Stimulated activated CD4-positive, alpha-beta T cell treated with anti-CD3 and anti-CD28 coated beads, TNF-alpha, amount 100 ng/mL, for 48 hours (primary cell): ENCODE measurements at regions not wholly inside any gene's neighbourhood (a gene's known extent, or its start where the extent isn't known, plus 50 kb on each side); places are given as distances from the start of the nearest gene placed in this dataset.
"Not testable (repeated sequence)": the region's sequence is repeated elsewhere in the genome, so short reads cannot be mapped to it uniquely, and the experiment has no call there.

ENCODE experiments used
- DNase-seq, 3 donors: peaks; one replicate each; pipeline ENCODE4 v3.0.0-alpha.2; 2020; ENCODE audit warnings: low read depth in 3 of 3

DNA sequence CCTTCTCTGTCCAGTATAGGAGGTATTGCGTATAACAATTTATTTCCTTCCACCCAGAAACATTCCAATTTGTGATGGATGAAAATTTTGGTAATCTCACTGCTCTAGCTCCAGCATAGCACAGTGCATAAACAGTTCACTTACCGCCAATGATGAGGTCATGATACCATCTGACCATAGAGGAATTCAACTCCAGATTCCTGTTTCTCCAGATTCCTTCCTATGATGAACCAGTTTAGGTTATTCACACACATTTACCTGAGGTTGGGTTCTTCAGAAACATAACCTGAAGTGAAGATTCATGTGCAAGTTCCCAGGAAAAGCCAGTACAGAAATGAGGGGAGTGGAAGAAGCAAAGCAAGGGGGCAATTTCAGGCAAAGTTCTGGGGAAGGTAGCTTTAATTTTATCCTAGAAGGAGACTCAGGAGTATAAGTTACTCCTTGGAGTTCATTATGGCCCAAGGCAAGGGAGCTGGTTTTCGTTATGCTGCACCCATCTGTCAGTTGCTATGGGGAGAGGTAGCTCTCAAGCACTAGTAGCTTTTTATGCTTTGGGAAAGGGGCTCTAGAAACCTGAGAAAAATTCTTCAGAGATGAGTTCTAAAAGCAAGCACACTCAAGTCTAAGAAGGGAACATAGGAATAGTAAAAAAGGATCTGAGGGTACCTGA is 121.6 kb downstream of the CASP12 start:
- no peak for DNase-seq

DNA sequence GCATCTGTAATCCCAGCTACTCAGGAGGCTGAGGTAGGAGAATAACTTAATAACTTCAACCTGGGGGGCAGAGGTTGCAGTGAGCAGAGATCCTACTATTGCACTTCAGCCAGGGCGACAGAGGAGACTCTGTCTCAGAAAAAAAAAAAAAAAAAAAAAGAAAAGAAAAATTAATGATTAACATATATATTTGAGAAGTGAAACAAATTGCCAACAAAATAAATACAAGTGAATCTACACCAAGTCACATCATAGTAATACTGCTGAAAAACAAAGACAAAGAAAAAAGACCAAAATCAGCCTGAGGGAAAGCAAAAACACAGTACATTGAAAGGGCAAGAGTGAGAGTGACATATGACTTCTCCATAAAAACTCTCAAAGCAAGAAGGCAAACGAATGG is 123.7 kb downstream of the CASP12 start:
- DNase-seq, result no peak

DNA sequence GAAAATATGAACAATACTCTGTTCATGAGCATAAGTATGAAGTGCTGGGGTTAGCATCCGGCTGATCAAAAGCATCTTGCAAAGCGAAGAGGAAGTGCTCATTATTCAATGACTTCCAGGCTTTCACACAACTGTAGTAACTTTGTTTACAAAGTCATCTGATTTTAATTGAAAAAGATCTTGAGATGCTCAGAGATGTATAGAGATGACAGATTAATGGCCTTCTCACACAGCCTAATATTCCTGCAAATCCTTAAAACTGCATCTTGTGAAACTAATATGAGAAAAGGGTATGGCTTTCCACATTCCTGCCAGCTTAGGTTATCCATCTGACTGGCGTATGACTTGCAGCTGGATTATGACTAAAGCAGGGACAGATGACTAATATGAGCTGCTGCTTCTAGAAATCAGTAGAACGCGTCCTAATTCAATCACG is 125.4 kb downstream of the CASP12 start:
- no peak for DNase-seq

DNA sequence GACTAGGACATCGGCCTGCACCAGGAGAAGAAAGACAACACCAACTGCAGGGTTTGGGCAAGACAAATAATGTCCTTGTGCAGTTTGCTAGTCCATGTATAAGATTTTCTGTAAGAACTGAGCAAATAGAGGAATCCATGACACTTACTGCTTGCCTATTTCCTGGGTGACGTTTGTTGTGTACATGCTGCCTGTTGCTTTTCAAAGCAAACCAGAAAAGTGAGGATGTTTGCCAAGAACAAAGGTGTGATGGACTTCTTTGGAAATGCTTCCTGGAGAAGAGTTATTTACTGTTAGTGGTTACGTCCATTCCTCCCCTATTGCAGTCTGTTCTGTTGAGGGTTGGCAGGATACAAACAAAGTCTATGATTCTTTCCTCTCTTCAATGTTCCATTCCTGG is 126.5 kb downstream of the CASP12 start:
- DNase-seq, result no peak

DNA sequence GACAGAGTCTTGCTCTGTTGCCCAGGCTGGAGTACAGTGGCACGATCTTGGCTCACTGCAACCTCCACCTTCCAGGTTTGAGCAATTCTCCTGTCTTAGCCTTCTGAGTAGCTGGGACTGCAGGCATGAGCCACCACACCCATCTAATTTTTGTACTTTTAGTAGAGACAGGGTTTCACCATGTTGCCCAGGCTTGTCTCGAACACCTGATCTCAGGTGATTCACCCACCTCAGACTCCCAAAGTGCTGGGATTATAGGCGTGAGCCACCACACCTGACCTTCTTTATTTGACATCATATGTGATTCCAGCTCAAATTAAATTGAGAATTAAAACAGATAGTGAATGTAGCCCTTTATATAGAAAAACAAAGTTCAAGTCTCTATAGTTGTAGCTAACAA is 127.2 kb downstream of the CASP12 start:
- not testable (repeated sequence) for DNase-seq

DNA sequence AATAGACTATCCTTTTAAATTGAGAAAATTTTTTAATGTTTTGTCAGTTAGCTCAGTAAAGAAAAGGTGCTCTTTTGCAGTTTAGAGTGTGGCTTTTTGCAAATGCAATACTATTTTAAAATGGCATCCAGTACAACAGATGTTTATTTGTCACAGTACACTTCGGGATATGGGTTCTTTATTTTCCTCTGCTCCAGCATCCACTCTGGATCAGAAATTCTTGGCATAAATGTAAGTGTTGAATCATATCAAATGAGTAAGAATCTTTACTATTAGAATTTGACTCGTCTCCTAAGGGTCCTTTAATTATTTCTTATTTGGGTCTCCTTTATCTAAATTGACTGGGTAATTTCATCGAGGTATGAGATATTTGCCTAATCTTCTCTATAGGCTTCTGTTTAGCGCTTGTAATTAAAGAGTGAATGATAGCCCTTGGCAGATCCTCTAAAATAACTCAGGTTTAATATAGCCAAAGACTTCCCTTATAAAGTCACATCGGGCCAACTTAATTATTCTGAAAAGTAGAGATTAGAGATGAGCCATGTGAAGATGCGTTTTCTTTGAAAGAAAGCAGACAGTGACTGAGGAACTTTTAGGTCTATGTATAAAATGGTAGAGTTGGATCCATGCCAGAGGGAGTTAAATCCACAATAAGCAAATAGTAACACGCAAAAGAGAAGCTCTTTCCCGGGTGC is 132.7 kb downstream of the CASP12 start:
- no peak for DNase-seq

DNA sequence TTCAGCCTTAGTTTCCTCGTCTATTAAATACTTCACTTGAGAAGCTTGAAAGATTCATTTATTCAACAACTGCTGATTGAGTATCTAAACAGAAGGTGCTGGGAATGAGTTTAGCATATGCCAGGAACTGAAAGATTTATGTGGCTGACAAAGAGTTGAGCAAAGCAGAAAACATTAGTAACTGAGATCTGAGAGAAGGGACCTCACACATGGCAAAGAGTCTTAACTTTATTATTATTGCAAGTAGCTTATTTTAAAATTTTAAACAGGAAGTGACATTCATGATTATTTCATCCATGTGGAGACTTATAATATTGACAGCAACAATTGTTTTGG is 133.6 kb downstream of the CASP12 start:
- DNase-seq, result no peak

DNA sequence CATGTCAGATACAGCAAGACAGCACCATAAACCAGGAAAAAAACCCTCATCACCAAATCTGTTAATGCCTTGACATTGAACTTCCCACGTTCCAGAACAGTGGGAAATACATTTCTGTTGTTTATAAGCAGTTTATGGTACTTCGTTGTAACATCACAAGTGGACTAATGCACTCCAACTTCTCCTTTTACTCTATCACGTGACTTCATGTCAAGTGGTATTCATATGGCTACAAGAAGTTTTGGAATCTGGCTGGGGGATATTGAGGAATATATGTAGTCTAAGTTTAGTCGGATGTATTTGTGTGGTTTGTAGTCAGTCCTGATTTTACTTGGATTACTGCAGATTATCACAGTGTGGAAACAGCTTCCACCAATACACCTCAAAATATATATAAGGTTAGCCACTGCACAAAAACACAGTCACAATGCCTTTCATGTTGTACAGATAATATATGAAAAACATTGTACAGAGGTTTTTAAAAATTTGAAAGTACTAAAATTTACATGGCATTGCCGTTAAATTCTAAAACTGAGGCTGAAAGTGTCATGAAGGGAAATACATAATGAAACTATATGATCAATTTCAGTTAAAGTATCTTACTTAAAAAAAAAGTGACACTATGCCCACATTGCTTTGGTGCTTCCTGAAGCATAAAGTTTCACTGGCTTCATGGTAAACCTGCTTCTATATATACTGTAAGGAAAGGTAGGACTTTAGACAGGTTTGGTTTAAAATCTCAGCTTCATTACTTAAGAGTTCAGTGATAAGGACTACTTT is 134.1 kb downstream of the CASP12 start:
- no peak for DNase-seq

DNA sequence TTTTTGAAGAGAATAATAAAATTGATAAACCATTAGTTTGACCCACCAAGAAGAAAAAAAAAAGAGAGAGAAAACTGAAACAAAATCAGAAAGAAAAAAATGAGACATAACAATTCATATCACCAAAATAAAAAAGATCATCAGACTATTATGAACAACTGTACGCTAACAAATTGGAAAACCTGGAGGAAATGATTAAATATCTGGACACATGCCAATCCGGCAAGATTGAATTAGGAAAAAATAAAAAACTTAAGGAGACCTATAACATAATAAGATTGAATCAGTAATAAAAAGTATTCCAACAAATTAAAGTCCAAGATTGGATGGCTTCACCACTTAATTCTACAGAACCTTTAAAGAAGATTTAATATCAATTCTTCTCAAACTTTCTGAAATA is 136.7 kb downstream of the CASP12 start:
- DNase-seq, result no peak

DNA sequence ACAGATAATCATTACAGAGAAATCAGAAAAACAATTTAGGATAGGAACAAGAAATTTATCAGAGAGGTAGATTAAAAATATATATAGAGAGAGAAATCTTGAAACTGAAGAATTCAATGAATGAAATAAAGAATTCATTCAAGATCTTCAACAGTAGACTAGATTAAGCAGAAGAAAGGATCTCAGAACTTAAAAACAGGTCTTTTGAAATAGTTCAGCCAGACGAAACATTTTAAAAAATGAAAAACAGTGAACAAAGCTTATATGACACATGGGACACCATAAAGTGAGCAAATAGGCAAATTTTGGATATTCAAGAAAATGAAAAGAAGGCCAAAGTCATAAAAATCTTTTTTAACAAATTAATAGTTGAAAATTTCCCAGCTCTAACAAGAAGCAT is 138.8 kb downstream of the CASP12 start:
- DNase-seq, result no peak

DNA sequence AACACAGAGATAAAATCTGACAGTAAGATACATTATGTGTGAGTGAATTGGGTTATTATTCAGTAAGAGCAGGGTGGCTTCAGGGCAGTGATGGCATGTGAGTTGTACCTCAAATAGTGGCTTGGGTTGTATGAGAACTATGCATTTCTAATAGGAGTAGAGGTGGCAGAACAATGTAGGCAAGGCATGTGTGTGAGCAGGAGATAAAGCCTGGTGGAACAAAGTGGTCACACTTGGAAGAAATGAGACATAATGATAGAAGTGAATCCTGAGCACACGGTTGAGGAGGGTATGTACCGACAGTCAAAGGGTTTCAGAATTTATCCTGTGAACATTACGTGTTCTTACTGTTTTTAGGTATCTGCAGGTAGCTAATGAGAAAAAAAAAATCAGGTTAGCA is 159.3 kb downstream of the CASP12 start:
- no peak for DNase-seq

DNA sequence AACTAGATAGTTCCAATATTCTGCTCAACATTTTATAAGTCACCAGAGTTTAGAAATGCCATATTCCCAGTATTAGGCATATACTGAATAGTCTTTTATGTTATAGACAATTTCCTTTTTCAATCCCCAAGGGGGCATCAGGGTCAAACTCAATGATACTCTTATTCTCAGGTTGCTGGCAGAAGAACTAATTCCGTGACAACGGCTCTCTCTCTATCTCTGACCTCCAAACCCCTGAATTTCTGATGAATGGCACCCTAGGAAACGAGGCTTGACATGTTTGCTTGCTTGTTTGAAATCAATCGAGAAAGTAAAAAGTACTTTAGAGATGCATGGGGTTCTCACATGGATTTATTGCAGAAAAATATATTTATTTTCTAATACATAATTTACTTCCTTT is 160.1 kb downstream of the CASP12 start:
- DNase-seq, result no peak

DNA sequence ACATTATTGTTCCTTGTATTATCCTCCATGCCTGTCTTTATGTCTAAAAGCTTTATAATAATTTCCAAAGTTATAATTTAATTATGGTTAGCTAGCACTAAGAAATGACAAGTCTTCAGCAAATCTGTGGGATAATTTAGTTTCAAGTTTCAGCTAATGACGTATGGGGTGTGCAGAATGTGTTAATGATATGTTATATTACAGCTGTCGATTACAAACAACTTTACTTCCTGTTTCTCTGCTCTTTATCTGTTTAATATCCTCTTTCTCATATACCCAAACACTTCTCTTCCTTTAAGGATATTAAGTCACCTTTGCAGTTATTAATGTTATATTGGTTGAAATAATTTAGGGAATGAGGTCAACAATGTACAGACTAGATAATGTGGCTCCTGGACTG is 161.8 kb downstream of the CASP12 start:
- no peak for DNase-seq

DNA sequence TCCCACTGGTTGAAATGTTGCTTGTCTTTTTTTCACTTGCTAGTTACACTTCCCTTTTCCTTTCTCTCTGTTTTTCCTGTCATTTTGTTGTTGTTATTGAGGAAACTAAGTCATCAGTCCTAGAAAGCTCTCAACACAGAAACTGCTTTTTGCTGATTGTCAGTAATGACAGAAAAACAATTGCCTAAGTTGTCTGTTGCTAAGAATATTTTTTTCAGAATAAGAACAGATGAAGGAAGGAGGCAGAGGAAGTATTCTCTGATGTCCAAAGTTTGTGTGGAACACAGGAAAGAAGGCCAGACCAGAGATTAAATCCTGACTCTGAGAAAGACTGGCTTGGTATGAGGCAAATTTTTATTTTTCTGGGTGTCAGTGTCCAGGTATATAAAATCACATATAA is 163.3 kb downstream of the CASP12 start:
- no peak for DNase-seq

DNA sequence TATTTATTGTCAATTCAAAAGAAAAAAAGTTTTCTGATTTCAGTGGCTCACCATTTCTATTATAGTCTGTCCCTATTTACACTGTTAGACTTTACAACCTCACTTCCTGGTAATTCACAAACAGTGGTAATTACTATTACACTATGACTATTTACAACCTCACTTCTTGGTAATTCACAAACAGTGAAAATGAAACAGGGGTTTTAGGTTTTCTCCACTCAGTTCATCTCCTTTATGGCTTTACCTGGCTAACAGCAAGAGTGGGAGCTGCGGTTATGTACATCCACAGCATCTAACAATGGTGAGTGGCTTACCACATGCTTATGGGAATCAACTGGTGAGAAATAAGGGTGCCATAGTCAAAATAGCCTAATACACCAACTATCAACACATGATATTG is 166.4 kb downstream of the CASP12 start:
- DNase-seq, result no peak

DNA sequence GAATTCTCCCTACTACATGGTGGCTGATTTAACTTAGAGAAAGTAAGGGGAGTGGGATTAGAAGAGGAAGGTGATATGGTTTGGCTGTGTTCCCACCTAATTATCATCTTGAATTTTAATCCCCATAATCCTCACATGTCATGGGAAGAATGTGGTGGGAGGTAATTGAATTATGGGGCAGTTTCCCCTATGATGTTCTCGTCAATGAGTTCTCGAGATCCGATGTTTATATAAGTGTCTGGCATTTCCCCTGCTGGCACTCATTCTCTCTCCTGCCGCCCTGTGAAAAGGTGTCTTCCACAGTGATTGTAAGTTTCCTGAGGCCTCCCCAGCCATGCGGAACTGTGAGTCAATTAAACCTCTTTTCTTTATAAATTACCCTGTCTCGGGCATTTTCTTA is 169.3 kb downstream of the CASP12 start:
- DNase-seq, result no peak

DNA sequence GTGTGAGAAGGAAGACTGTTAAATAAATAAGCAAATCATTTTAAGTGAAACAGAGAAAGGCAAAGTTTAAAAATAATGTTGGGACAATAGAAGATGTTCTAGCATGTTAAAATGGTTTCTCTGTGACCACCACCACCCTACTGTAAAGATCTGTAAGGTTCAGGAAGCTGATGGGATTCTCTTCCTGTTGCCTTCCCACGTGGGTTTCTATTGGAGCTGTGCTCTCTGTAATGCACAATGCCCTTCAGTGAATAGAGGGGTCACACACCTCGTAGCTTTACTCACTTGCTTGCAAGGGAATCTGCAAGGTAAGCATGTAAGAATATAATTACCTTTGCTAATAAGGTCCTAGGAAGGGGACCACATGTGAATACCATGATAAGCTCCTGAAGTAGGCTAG is 170.5 kb downstream of the CASP12 start:
- no peak for DNase-seq

DNA sequence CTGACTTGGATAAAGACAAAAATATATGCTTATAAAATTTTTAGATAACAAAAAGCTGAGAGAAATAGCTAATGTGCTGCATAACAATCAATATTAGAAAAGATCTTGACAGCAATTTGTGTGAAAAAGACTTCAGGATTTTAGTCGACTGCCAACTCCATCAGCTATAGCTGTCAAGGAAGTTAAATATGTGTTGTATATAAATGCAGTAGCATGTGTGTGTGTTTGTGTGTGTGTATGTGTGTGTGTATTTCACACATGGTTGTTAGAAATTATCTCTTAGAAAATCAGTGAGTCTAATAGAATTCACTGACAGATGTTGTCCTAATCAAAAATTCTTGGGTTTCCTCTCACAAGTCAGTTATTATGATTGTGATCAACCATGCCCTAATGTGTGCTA is 171.2 kb downstream of the CASP12 start:
- DNase-seq, result no peak

DNA sequence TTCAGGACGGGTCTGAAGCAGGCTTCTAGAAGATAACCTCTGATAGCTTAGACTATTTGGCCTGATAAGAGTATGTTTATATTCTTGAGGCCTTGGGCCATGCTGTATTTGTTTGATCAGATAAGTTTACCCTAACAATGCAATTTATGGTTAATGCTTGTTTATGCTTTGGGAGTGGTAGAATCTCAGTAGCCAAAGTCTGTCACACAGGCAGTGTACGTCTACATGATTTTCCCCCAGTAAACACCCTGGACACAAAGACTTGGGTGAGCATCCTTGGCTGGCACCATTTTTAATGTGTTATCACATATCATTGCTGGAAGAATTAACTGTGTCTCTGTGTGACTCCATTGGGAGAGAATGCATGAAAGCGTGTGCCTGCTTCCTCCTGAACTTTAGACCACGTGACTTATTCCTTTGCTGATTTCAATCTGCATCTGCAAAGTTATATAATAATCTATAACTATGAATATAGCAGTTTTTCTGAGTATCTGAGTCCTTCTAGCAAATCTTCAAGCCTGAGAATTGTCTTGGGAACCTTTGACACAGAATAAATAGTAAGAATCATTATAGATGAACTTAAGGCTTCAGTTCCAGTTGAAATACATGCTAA is 172.4 kb downstream of the CASP12 start:
- DNase-seq, result no peak

DNA sequence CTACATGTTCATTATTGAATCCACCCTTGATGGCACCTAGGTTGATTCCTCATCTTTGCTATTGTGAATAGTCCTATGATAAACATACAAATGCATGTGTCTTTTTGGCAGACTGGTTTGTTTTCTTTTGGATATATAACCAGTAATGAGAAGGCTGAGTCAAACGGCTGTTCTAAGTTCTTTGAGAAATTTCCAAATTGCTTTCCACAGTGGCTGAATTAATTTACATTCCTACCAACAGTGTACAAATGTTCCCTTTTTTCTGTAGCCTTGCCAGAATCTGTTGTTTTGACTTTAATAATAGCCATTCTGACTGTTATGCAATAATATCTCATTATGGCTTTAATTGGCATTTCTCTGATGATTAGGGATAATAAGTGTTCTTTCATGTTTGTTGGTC is 184.9 kb downstream of the CASP12 start:
- DNase-seq, result no peak

DNA sequence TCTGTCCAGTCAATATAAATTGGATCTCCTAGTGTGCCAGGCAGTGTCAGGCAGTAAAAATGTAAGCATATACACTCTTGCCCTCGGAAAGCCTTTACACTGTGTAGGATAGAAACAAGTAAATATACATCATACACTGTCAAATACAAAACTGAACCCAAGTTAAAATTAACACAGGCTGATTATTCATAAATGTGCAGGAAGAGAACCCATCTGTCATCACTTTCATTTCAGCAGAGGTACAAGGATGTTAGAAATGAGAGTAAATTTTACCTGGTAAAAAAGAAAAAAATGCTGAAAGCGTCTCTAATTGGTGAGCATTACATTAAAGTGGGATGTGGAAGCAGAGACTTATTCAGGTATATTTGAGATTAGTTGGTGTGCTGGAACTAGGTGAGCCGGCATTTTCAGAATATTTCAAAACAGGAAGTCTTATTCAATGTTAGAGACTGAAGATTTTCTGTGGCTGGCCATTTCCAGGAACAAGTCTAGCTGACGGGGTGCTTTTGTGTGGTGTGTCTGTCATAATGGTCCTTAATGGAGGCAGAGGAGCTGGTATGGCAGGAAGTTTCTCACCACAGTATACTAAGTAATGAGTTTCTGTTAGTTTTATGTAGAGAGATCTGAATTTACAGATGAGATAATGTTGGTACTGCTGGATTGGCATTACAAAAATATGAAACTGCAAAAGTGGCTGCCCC is 192.6 kb downstream of the CASP12 start:
- peak; percentile 46 to 65 (median 58) for DNase-seq

DNA sequence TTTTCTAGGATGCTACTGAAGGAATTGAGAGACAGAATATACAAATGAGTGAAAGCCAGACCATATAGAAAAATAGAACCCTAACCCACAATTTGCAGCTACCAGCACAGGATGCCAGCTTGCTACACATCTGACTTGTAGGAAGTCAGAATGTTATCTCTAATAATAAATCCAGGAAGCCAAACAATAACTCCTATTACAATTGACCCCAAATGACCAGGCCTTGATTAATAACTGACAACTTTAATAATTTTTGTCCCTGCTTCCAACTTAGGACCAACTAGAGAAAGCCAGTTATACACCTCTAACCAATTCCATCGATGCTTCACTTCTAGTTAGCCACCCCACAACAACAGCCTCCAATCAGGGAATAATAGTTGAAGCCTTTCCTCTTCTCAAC is 193.4 kb downstream of the CASP12 start:
- no peak for DNase-seq
